ENCODE measurements at regions not wholly inside any gene's neighbourhood (a gene's known extent, or its start where the extent isn't known, plus 50 kb on each side); places are given as distances from the start of the nearest gene placed in this dataset.
"Not testable (repeated sequence)": the region's sequence is repeated elsewhere in the genome, so short reads cannot be mapped to it uniquely, and the experiment has no call there.

GRCh38 chr6:21753241-21754108 lies 159.9 kb downstream of the SOX4 start:
- Mint-ChIP-seq H3K9me3 (peaks cover 0 to 2% (median 0%) of the 10 kb centered on the region in 8 donors), H3K4me1 (no peaks in the 10 kb centered on the region), H3K27me3 (peaks cover 0 to 4% of the 10 kb centered on the region in 2 donors), H3K36me3 (no peaks in the 10 kb centered on the region), H3K4me3 (no peak overlapping the region), H3K27ac (peak overlapping the region in 1 of 7 donors; percentile 19)
- no peaks in the 10 kb centered on the region for H3K36me3 ChIP-seq (ENCODE audit: insufficient read depth, low read length)
- H3K4me3 ChIP-seq (ENCODE audit: low read length in 2 of 2) = no peak overlapping the region
- no peaks in the 10 kb centered on the region for H3K9me3 ChIP-seq (ENCODE audit: control insufficient read depth in 1 of 2, low read length in 2 of 2)
- H3K4me1 ChIP-seq (ENCODE audit: insufficient read depth, low read length) = no peaks in the 10 kb centered on the region
- H3K27me3 ChIP-seq (ENCODE audit: insufficient read depth, low read length) = no peaks in the 10 kb centered on the region
- H3K27ac ChIP-seq (ENCODE audit: low read depth, low read length) = no peak overlapping the region
- ChIA-PET POLR2A (ENCODE audit: partially characterized antibody) (no interaction called here), CTCF (ENCODE audit: partially characterized antibody) (no interaction called here)
- intact Hi-C loops (cut with micrococcal nuclease) = no loop called here
- DNase-seq = no peak

GRCh38 chr6:21754891-21755290 lies 161.3 kb downstream of the SOX4 start:
- CTCF ChIA-PET (ENCODE audit: partially characterized antibody) = no interaction called here
- Mint-ChIP-seq H3K36me3 (no peaks in the 10 kb centered on the region), H3K27me3 (peaks cover 0 to 4% of the 10 kb centered on the region in 2 donors), H3K4me1 (no peaks in the 10 kb centered on the region), H3K27ac (no peak overlapping the region), H3K4me3 (no peak overlapping the region), H3K9me3 (peaks cover 0 to 2% (median 0%) of the 10 kb centered on the region in 8 donors)
- POLR2A ChIA-PET (ENCODE audit: partially characterized antibody) = no interaction called here
- Histone ChIP-seq H3K9me3 (ENCODE audit: control insufficient read depth in 1 of 2, low read length in 2 of 2) (no peaks in the 10 kb centered on the region), H3K36me3 (ENCODE audit: insufficient read depth, low read length) (no peaks in the 10 kb centered on the region), H3K4me1 (ENCODE audit: insufficient read depth, low read length) (no peaks in the 10 kb centered on the region), H3K4me3 (ENCODE audit: low read length in 2 of 2) (no peak overlapping the region), H3K27me3 (ENCODE audit: insufficient read depth, low read length) (no peaks in the 10 kb centered on the region), H3K27ac (ENCODE audit: low read depth, low read length) (no peak overlapping the region)
- no peak for DNase-seq
- intact Hi-C loops (cut with micrococcal nuclease) = no loop called here

GRCh38 chr6:21756487-21756886 lies 162.9 kb downstream of the SOX4 start:
- no peak overlapping the region for H3K27ac ChIP-seq (ENCODE audit: low read depth, low read length)
- H3K9me3 ChIP-seq (ENCODE audit: control insufficient read depth in 1 of 2, low read length in 2 of 2) = no peaks in the 10 kb centered on the region
- no peak overlapping the region for H3K4me3 ChIP-seq (ENCODE audit: low read length in 2 of 2)
- ChIA-PET CTCF (ENCODE audit: partially characterized antibody) (no interaction called here), POLR2A (ENCODE audit: partially characterized antibody) (no interaction called here)
- H3K27me3 ChIP-seq (ENCODE audit: insufficient read depth, low read length) = no peaks in the 10 kb centered on the region
- intact Hi-C loops (cut with micrococcal nuclease) = no loop called here
- Mint-ChIP-seq H3K9me3 (peaks cover 0 to 2% (median 0%) of the 10 kb centered on the region in 8 donors), H3K36me3 (no peaks in the 10 kb centered on the region), H3K27me3 (peaks cover 0 to 4% of the 10 kb centered on the region in 2 donors), H3K4me1 (no peaks in the 10 kb centered on the region), H3K4me3 (no peak overlapping the region), H3K27ac (no peak overlapping the region)
- DNase-seq = no peak
- H3K36me3 ChIP-seq (ENCODE audit: insufficient read depth, low read length) = no peaks in the 10 kb centered on the region
- no peaks in the 10 kb centered on the region for H3K4me1 ChIP-seq (ENCODE audit: insufficient read depth, low read length)

- H3K36me3 Mint-ChIP-seq; H3K4me3 Mint-ChIP-seq; H3K27me3 ChIP-seq (ENCODE audit: insufficient read depth, low read length); CTCF ChIA-PET (ENCODE audit: partially characterized antibody); H3K9me3 Mint-ChIP-seq; H3K4me1 Mint-ChIP-seq; DNase-seq; H3K36me3 ChIP-seq (ENCODE audit: insufficient read depth, low read length); H3K4me3 ChIP-seq (ENCODE audit: low read length in 2 of 2); H3K4me1 ChIP-seq (ENCODE audit: insufficient read depth, low read length); H3K27me3 Mint-ChIP-seq; H3K27ac ChIP-seq (ENCODE audit: low read depth, low read length); H3K27ac Mint-ChIP-seq; intact Hi-C loops (cut with micrococcal nuclease); H3K9me3 ChIP-seq (ENCODE audit: control insufficient read depth in 1 of 2, low read length in 2 of 2); POLR2A ChIA-PET (ENCODE audit: partially characterized antibody): not testable (repeated sequence)
These were observed 163.8 kb downstream of the SOX4 start for GRCh38 chr6:21757392-21757791.

GRCh38 chr6:21759721-21760120 lies 166.2 kb downstream of the SOX4 start:
- Histone ChIP-seq H3K4me3 (ENCODE audit: low read length in 2 of 2) (no peak overlapping the region), H3K4me1 (ENCODE audit: insufficient read depth, low read length) (no peaks in the 10 kb centered on the region), H3K9me3 (ENCODE audit: control insufficient read depth in 1 of 2, low read length in 2 of 2) (no peaks in the 10 kb centered on the region), H3K27ac (ENCODE audit: low read depth, low read length) (no peak overlapping the region), H3K36me3 (ENCODE audit: insufficient read depth, low read length) (no peaks in the 10 kb centered on the region), H3K27me3 (ENCODE audit: insufficient read depth, low read length) (no peaks in the 10 kb centered on the region)
- H3K36me3 Mint-ChIP-seq = no peaks in the 10 kb centered on the region
- intact Hi-C loops (cut with micrococcal nuclease) = no loop called here
- peaks cover 0 to 2% (median 0%) of the 10 kb centered on the region in 8 donors for H3K9me3 Mint-ChIP-seq
- ChIA-PET POLR2A (ENCODE audit: partially characterized antibody) (no interaction called here), CTCF (ENCODE audit: partially characterized antibody) (no interaction called here)
- no peaks in the 10 kb centered on the region for H3K27me3 Mint-ChIP-seq
- no peak overlapping the region for H3K4me3 Mint-ChIP-seq
- no peaks in the 10 kb centered on the region for H3K4me1 Mint-ChIP-seq
- DNase-seq = no peak
- H3K27ac Mint-ChIP-seq = no peak overlapping the region

- intact Hi-C loops (cut with micrococcal nuclease); H3K36me3 Mint-ChIP-seq; DNase-seq; H3K27ac Mint-ChIP-seq; H3K27ac ChIP-seq (ENCODE audit: low read depth, low read length); H3K4me1 Mint-ChIP-seq; H3K36me3 ChIP-seq (ENCODE audit: insufficient read depth, low read length); H3K27me3 Mint-ChIP-seq; H3K4me3 Mint-ChIP-seq; H3K4me1 ChIP-seq (ENCODE audit: insufficient read depth, low read length); H3K9me3 ChIP-seq (ENCODE audit: control insufficient read depth in 1 of 2, low read length in 2 of 2); CTCF ChIA-PET (ENCODE audit: partially characterized antibody); H3K27me3 ChIP-seq (ENCODE audit: insufficient read depth, low read length); H3K9me3 Mint-ChIP-seq; H3K4me3 ChIP-seq (ENCODE audit: low read length in 2 of 2); POLR2A ChIA-PET (ENCODE audit: partially characterized antibody): not testable (repeated sequence)
These were observed 167.6 kb downstream of the SOX4 start for GRCh38 chr6:21761053-21761730.

- Mint-ChIP-seq H3K36me3 (no peaks in the 10 kb centered on the region), H3K27me3 (no peaks in the 10 kb centered on the region), H3K9me3 (no peaks in the 10 kb centered on the region), H3K4me3 (no peak overlapping the region), H3K4me1 (no peaks in the 10 kb centered on the region), H3K27ac (no peak overlapping the region)
- Histone ChIP-seq H3K27ac (ENCODE audit: low read depth, low read length) (no peak overlapping the region), H3K9me3 (ENCODE audit: control insufficient read depth in 1 of 2, low read length in 2 of 2) (no peaks in the 10 kb centered on the region), H3K4me1 (ENCODE audit: insufficient read depth, low read length) (no peaks in the 10 kb centered on the region), H3K27me3 (ENCODE audit: insufficient read depth, low read length) (no peaks in the 10 kb centered on the region), H3K36me3 (ENCODE audit: insufficient read depth, low read length) (no peaks in the 10 kb centered on the region), H3K4me3 (ENCODE audit: low read length in 2 of 2) (no peak overlapping the region)
- DNase-seq = no peak
- intact Hi-C loops (cut with micrococcal nuclease) = no loop called here
- CTCF ChIA-PET (ENCODE audit: partially characterized antibody) = no interaction called here
- POLR2A ChIA-PET (ENCODE audit: partially characterized antibody) = no interaction called here
These were observed 171.4 kb downstream of the SOX4 start for GRCh38 chr6:21764989-21765388.
